Fibroblast of skin of left biceps (primary cell): ENCODE measurements at regions not wholly inside any gene's neighbourhood (a gene's known extent, or its start where the extent isn't known, plus 50 kb on each side); places are given as distances from the start of the nearest gene placed in this dataset.
"Not testable (repeated sequence)": the region's sequence is repeated elsewhere in the genome, so short reads cannot be mapped to it uniquely, and the experiment has no call there.

Experiments
- DNase-seq, 2 experiments: peaks; one replicate each; pipeline ENCODE4 v3.0.0-alpha.2; 2013; ENCODE audit warnings: low read depth in 2 of 2

DNA sequence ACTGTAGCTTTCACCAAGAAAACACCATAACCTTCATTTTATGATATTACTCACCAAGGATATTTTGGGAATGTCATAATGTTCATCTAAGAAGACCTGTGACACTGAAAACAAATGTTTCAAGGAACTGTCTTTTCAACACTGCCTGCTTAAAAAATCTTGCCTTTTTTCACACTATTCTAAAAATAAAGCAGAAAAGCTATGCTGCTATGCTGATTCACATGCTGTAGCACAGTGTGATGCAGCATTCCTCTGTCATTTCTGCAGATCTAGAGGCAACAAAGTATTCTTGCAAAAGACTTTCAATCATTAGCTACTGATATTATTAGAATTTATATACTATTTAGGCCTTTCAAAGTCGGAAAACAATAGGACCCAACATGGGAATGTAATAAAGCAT is 525.7 kb downstream of the UQCRFS1 start:
- DNase-seq = no peak

DNA sequence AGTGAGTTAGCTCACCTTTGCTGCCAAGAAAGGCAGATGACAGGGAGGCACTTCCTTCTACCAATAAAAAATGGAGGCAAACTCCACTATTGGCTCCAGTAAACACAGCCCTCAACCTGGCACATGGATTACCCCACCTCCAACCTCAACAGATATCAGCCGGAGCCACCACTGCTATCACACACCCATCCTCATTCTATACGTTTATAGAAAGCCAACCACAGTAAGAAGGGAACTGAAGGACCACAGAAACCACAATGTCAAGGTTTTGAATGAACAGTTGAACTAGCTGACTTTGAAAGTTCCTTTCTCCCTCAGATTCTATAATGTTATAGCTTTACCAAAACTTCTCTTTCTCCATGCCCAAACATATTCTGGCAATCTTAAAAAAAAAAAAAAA is 526.2 kb downstream of the UQCRFS1 start:
- no peak for DNase-seq

DNA sequence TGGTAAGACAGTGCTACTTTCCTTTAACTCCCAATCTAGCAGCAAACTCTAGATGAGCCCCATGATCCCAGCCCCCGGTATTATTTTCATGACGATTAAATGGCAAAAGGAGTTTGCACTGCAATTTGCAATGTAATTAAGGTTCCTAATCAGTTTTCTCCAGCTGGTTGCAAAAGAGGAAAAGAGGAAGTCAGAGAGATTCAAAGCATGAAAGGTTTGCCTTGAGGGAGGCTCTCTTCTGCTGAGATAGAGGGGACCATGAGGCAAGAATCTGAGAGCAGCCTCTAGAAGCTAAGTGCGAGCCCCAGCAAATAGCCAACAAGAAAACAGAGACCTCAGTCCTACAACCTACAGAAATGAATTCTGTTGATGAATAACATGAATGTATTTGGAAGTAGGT is 527.1 kb downstream of the UQCRFS1 start:
- no peak for DNase-seq

DNA sequence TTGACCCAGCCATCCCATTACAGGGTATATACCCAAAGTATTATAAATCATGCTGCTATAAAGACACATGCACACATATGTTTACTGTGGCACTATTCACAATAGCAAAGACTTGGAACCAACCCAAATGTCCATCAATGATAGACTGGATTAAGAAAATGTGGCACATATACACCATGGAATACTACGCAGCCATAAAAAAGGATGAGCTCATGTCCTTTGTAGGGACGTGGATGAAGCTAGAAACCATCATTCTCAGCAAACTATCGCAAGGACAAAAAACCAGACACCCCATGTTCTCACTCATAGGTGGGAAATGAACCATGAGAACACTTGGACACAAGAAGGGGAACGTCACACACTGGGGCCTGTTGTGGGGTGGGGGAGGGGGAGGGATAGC is 527.9 kb downstream of the UQCRFS1 start:
- not testable (repeated sequence) for DNase-seq

DNA sequence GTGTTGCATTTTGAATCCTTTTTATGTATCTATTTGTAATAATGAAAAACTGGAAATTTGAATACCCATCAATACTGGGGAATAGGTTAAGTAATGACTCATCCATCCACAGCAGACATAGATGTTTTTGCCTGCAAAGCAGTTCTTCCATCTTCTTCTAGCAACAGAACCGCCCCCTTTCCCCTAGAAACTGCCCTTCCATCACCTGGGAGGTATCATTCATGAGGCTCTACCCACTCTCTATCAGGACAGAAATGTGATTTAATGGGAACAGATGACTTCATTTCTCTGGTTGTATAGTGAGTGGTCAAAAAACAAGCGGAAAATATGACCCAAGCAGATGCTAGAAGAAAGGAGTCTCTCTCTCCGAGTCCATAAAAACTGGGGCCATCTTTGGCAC is 532.8 kb downstream of the UQCRFS1 start:
- DNase-seq = no peak

DNA sequence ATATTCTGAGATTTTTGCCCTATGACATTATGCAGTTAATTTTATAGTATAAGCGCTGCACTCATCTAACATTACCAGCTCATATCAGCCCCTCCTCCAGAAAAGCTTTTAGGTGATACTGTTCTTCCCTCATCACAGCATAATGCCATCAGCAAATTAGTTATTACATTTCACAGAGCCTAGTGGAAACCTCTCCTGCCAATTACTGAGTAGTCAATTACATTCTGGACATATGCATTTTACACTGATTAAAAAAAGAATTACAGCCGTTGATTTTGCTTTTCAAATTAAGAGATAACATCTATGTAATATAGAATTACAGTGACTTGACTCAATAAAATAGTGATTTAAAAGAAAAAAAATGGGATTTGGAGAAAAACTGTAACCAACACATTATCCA is 542.1 kb downstream of the UQCRFS1 start:
- no peak for DNase-seq

DNA sequence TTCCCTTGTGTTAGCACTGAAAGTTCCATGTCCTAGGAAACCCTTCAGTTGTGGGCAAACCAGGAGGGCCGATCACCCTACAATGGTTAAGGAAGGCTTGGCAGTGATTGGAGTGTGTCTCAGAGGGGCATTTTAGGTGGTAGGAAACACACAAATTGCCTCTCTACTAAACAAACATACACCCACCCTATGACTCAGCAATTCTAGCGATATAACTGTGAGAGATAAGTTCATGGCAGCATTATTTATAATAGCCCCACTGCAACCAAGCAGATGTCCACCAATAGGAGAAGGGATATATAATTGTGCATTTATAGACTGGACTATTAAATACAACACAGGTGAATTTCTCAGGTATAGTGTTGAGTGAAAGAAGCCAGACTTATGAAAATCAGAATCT is 543.1 kb downstream of the UQCRFS1 start:
- no peak for DNase-seq

DNA sequence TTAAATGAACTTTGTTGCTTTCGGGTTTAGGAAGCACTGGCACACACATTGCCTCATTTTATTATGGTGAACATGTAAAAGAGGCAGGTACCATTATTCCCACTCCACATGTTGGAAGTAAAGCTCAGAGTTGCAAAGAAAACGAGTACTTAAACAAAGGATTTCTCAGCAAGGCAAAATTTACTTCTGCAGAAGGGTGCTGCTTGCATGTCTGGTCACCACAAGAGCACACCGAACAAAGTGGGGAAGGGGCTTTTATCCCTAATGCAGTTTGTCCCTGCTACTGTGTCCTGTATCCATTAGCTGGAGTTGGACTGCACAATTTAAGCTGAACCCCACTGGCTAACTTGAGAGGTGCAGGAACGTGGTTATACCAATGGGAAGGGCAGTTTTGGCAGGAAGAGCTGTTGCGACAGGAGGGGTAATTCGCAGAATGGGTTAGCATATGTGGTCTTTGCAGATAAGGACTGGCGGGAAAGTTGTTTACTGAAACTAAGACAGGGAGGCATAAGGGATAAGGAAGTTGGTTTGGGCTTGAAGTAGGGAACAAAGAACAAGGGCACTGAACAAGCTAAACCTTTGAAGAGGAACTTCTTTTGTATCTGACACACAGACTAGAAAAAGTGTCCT is 545.5 kb downstream of the UQCRFS1 start:
- no peak for DNase-seq

DNA sequence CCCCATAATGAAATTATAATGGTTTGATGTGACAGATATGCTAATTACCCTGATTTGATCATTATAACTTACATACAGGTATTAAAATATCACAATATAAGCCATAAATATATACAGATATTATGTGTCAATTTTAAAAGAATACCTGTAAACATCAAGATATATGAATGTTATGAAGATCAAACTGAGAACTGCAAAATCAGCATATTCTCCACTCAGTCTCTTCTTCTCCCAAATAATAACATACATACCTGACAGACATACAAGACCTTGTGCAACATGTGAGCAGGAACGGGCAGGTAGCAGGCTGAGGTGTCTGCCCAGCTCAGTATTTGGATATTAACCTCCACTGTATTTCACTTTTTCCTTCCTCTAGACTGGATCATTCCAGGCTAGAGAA is 547.2 kb downstream of the UQCRFS1 start:
- no peak for DNase-seq

DNA sequence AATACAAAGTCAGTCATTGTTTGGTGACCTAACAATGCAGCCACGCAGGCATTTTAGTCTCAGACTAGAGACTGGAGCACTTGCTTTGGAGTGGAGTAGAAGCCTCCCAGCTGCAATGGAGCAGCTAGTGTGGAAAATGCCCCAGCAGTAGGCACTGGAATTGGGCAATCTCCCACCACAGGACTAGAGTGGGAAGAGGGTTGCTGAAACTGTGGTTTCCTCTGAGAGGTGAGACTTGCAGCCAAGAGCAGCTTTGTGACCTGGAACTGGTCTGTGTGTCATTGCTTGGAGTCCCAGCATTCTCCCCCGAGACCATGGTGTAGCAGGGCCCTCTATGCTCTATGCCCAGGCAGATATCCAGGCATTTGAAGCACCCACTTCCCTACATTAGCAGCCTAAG is 556.3 kb downstream of the UQCRFS1 start:
- DNase-seq = no peak

DNA sequence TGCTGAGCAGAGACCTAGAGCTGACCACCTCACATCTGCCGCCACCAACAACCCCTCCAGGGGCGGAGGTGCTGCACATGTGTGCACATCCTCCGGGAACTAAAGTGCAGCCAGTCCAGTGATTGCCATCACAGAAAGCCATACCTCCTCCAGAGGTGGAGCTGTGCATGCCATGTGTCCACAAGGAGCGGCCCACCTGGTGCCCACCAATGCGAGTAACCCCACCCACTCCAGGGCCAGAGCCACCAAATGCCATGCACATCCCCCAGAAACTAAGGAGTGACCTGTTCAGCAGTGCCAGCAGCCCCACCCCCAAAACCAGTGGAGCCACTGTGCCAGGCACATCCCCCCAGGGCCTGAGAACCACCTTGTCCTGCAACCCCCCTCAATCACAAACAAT is 557.9 kb downstream of the UQCRFS1 start:
- DNase-seq = no peak

DNA sequence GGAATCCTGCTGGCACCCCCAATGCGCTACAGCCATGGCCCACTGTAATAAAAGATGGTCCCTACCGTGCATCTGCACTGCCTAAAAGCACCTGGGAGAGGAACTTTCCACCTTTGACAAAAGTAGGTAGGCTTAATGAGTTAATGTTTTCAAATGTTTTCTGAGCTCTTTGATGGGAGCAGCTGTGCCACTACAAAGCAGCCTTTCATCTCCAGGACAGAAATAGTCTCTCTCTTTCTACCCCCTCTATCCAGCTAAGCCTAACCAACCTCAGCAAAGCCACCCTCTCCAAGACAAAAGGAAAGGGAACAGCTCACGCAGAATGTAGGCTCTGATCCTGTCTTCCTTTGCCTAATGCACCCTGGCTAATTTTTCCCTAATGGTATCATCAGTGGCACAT is 560.2 kb downstream of the UQCRFS1 start:
- no peak for DNase-seq

DNA sequence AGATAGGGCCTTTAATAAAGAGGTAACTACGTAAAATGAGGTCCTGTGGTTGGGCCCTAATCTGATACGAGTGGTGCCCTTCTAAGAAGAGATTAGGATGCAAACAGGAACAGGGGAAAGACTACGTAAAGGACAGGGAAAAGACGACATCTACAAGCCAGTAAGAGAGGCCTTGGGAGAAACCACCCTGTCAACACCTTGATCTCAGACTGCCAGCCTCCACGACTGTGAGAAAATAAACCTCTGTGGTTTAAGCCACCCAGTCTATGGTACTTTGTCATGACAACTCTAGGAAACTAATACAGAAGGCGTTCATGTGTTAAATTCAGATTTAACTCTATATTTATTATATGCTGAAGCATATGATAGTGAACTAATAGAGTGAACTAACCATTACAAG is 566.3 kb downstream of the UQCRFS1 start:
- no peak for DNase-seq

DNA sequence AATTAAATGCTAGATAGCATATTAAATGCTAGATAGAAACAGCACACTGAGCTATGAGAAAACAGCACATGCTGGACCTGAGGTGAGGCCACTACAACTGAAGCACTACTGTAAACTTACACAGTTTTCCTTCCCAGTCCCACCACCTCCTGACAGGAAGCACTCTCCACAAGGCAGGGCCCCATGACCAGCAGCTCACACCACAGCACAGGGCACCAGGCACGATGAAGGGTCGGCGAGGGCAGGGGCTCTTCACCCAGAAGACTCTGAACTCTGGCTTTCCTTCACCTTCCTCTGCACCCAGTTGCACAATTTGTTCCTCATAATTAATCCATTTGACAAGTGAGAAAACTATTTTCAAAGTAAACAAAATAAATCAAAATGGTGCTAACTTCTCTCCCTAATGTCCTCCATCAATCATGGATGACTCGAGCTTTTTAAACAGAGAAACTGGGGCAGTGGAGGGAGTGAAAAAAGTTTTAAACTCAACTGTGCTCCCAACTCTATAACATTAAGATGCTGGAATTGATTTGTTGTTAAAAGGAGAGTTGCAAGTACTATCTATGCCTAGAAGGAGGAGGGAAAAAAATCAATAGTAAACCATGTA is 568.7 kb downstream of the UQCRFS1 start:
- no peak for DNase-seq

DNA sequence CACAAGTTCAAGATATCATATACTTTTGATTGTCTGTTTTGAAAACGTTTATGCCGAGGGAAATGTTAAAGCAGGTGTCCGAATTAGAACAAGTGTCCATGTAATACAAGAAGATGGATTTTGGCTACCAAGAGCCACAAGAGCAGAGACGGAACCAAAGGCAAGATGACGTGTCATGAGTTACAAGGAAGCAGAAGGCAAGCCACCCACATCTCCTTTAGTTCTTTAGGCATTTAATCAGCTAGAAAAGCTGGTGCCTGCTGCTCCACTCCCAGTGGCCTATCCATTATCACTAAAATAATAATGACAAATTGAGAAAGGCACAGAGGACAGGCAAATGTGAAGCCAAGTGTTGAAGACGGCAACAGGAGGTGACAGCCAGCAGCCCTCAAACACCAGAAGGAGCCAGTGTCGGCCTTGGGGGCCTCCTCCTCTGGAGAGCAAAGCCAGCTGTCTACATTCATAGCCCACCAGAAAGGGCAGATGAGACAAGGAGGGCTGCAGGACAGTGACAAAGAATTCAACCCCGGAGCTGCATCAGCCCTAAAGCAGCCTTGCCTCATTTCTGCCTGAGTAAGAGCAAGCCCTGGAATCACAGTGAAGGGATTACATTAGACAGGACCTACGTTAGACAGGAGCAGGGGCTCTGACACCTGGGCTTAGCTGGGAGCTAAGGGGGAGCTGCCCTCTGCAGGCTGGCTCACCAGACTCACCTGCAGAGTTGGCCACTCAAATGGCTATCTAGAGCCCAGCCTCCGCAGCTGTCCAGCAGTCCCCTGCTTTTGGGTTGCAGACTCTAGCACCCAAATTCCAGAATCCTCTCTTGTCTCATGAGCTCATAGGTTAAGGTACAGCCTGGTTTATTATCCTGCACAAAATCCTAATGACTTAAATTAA is 569.9 kb downstream of the UQCRFS1 start:
- DNase-seq = no peak

DNA sequence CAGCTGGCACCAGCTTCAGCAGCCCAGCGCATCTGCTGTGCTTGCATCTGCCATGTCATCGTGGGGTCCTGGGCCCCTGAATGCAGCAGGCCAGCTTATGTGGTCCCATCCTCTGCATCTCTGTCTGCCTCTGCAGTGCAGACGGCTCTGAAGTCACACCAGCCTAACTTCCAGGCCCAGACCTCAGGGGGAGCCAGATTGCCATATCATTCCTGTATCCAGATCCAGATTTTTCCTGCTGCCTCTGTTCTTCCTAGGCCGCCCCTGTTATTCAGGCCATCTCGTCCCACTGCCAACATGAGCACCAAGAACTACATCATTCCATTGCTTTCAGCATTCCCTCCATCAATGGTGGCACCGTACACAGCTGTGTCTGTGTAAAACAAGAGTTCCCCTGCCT is 571.6 kb downstream of the UQCRFS1 start:
- no peak for DNase-seq

DNA sequence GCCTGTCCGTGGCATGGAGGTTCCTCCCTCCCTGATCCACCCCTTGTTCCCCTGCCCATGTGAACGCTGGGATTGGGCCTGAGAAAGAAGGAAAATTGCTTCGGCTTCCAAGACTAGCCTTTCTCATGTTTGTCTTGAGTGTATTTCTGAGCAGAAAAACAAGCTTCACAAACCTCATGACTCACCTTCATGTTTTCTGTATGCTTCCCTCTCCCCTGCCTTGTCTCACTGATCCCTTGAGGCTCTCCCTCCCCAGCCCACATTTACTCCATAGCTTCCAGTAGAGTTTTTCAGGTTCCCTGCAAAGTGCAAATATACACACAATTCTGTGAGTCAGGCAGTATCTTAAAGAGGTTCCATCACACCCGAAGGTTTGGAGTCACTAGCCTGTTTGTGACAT is 572.4 kb downstream of the UQCRFS1 start:
- no peak for DNase-seq

DNA sequence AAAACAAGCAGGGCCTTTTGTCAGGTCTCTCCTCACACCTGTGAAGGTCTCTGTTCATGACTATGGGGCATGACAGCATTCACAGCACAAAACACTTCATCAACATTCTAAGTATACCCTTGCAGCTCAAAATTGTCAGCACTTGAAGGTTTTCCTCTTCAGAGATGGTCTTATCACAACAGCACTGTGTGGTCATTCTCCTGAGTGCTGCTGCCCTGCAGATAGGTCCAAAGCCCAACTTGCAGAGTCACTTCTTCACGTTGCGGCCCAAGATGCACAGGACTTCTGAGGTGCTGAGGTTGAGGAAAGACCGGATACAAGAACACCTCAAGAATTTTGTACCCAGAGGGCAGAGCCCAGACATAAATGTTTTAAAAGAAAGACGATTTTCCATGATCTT is 574.5 kb downstream of the UQCRFS1 start:
- DNase-seq = no peak

DNA sequence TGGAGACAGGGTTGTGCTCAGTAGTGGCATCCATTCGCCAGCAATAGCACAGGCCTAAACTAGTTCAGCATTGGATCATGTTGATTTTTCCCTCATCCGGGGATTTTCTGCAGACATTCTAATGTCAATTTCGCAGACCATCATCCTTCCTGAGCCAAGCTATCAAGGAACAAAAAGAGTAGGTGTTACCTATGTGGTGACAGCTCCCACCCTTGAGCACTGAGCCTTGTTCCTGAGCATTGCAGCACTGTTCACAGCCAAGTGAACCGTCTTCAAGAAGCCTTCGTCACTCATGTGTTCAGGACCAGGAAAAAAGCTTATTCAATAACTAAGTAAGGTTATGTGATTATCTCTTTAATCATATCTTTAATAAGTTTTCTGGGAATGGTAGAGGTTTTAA is 576.2 kb downstream of the UQCRFS1 start:
- DNase-seq = no peak

DNA sequence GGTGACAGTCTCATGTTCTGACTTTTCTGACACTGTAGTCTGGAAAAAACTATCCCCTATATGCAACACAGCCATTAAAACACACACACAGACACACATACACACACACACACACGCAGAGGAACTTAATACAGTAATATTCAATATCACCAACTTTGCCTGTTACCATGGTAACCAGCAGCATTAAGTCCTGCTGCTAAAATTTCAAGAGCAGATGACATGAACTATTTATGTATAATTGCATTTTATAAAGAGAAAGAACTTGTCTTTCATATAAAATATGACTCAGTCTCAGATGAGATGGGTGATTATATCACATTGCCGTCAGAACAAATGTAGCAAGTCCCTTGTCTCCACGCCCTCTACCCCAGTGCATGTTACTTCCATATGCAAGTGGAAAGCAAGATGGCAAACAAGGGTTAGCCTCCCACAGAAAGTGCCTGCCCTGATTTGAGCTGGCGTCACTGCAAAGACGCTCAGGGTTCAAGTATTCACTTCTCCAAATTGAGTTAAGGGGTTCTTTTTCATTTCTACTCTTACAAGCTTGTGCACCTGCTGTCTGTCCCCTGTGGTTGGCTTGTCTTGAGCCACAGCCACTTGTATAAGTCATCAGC is 576.8 kb downstream of the UQCRFS1 start:
- DNase-seq = no peak

DNA sequence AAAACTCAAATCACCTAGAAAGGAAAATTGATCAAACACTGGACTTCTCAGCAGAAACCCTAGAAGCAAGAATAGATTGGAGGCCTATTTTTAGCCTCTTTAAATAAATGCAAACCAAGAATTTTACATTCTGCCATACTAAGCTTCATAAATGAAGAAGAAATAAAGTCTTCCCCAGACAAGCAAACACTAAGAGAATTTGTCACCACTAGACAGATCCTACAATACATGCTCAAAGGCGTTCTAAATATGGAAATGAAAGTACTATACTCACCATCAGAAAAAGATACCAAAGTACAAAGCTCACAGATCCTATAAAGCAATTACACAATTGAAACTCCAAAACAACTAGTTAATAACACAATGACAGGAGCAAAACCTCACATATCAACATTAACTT is 578.1 kb downstream of the UQCRFS1 start:
- DNase-seq = no peak

DNA sequence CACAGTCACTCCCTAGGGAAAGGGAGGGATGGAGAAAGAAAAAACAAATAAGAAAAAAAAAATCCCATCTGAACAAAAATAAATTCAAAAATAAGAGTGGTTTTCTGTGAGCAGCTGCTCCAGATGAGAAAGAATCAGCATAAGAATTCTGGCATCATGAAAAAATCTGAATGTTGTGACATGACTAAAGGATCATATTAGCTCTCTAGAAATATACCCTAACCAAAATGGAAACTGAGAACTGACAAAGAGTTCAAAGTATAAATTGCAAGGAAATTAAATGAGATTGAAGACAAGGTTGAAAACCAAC is 579.0 kb downstream of the UQCRFS1 start:
- DNase-seq = no peak
